ENCODE measurements at regions not wholly inside any gene's neighbourhood (a gene's known extent, or its start where the extent isn't known, plus 50 kb on each side); places are given as distances from the start of the nearest gene placed in this dataset.

- DNase-seq (ENCODE audit: low spot score), result peak; percentile 82
- TF ChIP-seq EZH2phosphoT487 (IDR thresholded peaks at IDR 0.05) (peak; percentile 46), CTCF (IDR thresholded peaks at IDR 0.05) (no peak), EZH2 (IDR thresholded peaks at IDR 0.05) (no peak)
- H3F3A ChIP-seq (ENCODE audit: low read depth), result peaks cover 35% of the 10 kb centered on the region
- H3K4me1 ChIP-seq, result peaks cover 49% of the 10 kb centered on the region
- no peaks in the 10 kb centered on the region for H3K36me3 Mint-ChIP-seq
- no peak overlapping the region for H3K27ac ChIP-seq
- H3K4me3 ChIP-seq, result no peak overlapping the region
- H3K9me3 Mint-ChIP-seq, result peaks cover 18% of the 10 kb centered on the region
- no peak overlapping the region for H3K9ac ChIP-seq
- H3K4me3 Mint-ChIP-seq, result no peak overlapping the region
- no peaks in the 10 kb centered on the region for H3K27me3 ChIP-seq
- H3K27ac Mint-ChIP-seq, result no peak overlapping the region
- H3K9me3 ChIP-seq (ENCODE audit: low read depth), result no peaks in the 10 kb centered on the region
- peak overlapping the region; percentile 52 for H3K4me2 ChIP-seq
- H3K36me3 ChIP-seq, result no peaks in the 10 kb centered on the region
- peaks cover 8% of the 10 kb centered on the region for H4K20me1 ChIP-seq (ENCODE audit: low read depth)
- H3K79me2 ChIP-seq (ENCODE audit: low read depth), result no peaks in the 10 kb centered on the region
- peaks cover 48% of the 10 kb centered on the region for H3K4me1 Mint-ChIP-seq
- H2AFZ ChIP-seq (replicated peaks), result no peak overlapping the region
- H3K27me3 Mint-ChIP-seq (ENCODE audit: insufficient read depth, low read depth), result peaks cover 5% of the 10 kb centered on the region
Measured at GRCh38 chr15:70432924-70433495, 330.3 kb downstream of the UACA start.

- H3K27me3 ChIP-seq, result no peaks in the 10 kb centered on the region
- H3F3A ChIP-seq (ENCODE audit: low read depth), result peaks cover 26% of the 10 kb centered on the region
- Mint-ChIP-seq H3K27me3 (ENCODE audit: insufficient read depth, low read depth) (peaks cover 3% of the 10 kb centered on the region), H3K9me3 (peaks cover 19% of the 10 kb centered on the region), H3K4me1 (peaks cover 41% of the 10 kb centered on the region), H3K4me3 (no peak overlapping the region), H3K36me3 (no peaks in the 10 kb centered on the region), H3K27ac (no peak overlapping the region)
- H3K79me2 ChIP-seq (ENCODE audit: low read depth), result no peaks in the 10 kb centered on the region
- H2AFZ ChIP-seq (replicated peaks), result no peak overlapping the region
- TF ChIP-seq CTCF (IDR thresholded peaks at IDR 0.05), result no peak
- no peak for TF ChIP-seq EZH2phosphoT487 (IDR thresholded peaks at IDR 0.05)
- no peak for TF ChIP-seq EZH2 (IDR thresholded peaks at IDR 0.05)
- peaks cover 44% of the 10 kb centered on the region for H3K4me1 ChIP-seq
- H4K20me1 ChIP-seq (ENCODE audit: low read depth), result peaks cover 8% of the 10 kb centered on the region
- H3K36me3 ChIP-seq, result no peaks in the 10 kb centered on the region
- H3K4me2 ChIP-seq, result no peak overlapping the region
- DNase-seq (ENCODE audit: low spot score), result no peak
- H3K27ac ChIP-seq, result no peak overlapping the region
- no peaks in the 10 kb centered on the region for H3K9me3 ChIP-seq (ENCODE audit: low read depth)
- no peak overlapping the region for H3K4me3 ChIP-seq
- H3K9ac ChIP-seq, result no peak overlapping the region
Measured at GRCh38 chr15:70431854-70432253, 331.5 kb downstream of the UACA start.

- Histone ChIP-seq H3K36me3 (no peaks in the 10 kb centered on the region), H3F3A (ENCODE audit: low read depth) (peaks cover 19% of the 10 kb centered on the region), H3K79me2 (ENCODE audit: low read depth) (no peaks in the 10 kb centered on the region), H3K9me3 (ENCODE audit: low read depth) (no peaks in the 10 kb centered on the region), H4K20me1 (ENCODE audit: low read depth) (peaks cover 8% of the 10 kb centered on the region), H3K4me1 (peaks cover 32% of the 10 kb centered on the region), H3K27ac (no peak overlapping the region), H3K27me3 (no peaks in the 10 kb centered on the region), H3K4me3 (no peak overlapping the region), H2AFZ (replicated peaks) (no peak overlapping the region), H3K4me2 (no peak overlapping the region), H3K9ac (no peak overlapping the region)
- peaks cover 3% of the 10 kb centered on the region for H3K27me3 Mint-ChIP-seq (ENCODE audit: insufficient read depth, low read depth)
- no peak overlapping the region for H3K27ac Mint-ChIP-seq
- no peaks in the 10 kb centered on the region for H3K36me3 Mint-ChIP-seq
- H3K9me3 Mint-ChIP-seq, result peaks cover 19% of the 10 kb centered on the region
- TF ChIP-seq EZH2phosphoT487 (IDR thresholded peaks at IDR 0.05), result no peak
- TF ChIP-seq CTCF (IDR thresholded peaks at IDR 0.05), result no peak
- no peak for TF ChIP-seq EZH2 (IDR thresholded peaks at IDR 0.05)
- peaks cover 27% of the 10 kb centered on the region for H3K4me1 Mint-ChIP-seq
- no peak for DNase-seq (ENCODE audit: low spot score)
- no peak overlapping the region for H3K4me3 Mint-ChIP-seq
Measured at GRCh38 chr15:70430069-70430468, 332.4 kb upstream of the TLE3 start.
